HG02885 (cell line): ENCODE measurements at regions not wholly inside any gene's neighbourhood (a gene's known extent, or its start where the extent isn't known, plus 50 kb on each side); places are given as distances from the start of the nearest gene placed in this dataset.
A peak's percentile ranks its signal among the peaks of the same experiment; 100 is the strongest.

ENCODE experiments used
- ATAC-seq: cut with Tn5 transposase; IDR thresholded peaks from one replicate; pipeline ENCODE4 v1.9.1; 2021; ENCODE audit warnings: mild to moderate bottlenecking; ENCODE audit not compliant: unreplicated experiment, poor library complexity

- ATAC-seq, result no peak
Observed at GRCh38 chr4:1515156-1515555, 108.9 kb upstream of the NKX1-1 start.

DNA sequence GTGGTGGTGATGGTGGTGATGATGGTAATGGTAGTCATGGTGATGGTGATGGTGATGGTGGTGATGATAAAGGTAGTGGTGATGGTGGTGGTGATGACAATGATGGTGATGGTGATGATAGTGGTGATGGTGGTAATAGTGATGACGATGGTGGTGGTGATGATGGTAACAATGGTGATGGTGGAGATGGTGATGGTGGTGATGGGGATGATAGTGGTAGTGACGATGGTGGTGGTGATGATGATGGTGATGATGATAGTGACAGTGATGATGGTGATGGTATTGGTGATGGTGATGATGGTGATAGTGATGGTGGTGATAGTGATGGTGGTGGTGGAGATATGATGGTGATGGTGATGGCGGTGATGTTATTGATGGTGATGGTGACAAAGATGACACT lies 108.4 kb upstream of the NKX1-1 start:
- ATAC-seq, result no peak

DNA sequence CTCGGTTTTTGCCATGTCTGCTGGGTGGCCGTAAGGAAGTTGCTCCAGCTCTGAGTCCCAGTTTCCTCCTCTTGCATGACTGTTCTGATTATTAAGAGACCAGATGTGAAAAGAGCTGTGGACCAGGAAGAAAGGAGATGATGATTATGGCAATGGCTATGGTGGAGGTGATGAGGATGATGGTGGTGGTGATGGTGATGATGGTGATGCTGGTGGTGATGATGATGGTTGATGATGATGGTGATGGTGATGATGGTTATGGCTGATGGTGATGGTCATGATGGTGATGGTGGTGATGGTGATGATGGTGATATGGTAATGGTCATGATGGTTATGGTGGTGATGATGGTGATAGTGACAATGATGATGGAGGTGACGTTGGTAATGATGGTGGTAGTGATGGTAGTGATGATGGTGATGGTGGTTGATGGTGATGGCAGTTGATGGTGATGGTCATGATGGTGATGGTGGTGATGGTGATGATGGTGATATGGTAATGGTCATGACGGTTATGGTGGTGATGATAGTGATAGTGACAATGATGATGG lies 107.8 kb upstream of the NKX1-1 start:
- no peak for ATAC-seq

GRCh38 chr4:1512738-1513660 lies 106.8 kb upstream of the NKX1-1 start:
- no peak for ATAC-seq

GRCh38 chr4:1512051-1512737 lies 106.0 kb upstream of the NKX1-1 start:
- ATAC-seq, result no peak

DNA sequence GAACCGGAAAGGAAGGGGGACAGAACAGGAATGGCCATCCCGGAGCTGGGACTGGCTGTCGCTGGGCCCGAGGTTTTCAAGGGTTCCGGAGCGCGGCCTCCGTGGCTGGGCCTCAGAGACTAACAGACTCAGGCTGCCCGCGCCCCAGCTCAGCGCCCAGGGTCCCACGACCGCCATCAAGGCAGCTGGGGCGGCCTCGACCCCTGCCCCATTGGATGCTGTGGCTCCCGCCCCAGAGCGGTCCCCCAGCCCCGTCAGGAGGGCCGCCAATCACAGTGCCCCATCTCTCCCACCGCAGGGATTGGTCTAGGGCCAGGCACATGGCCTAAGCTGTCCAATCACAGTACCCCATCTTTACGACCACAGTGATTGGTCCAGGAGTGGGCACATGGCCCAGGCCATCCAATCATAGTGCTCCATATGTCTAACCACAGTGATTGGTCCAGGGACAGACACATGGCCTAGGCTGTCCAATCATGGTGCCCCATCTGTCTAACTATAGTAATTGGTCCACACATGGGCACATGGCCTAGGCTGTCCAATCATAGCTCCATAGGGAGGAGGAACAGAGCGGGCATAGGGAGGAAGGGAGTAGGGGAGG lies 105.3 kb upstream of the NKX1-1 start:
- ATAC-seq, result peak; percentile 58

GRCh38 chr4:1510931-1511330 lies 104.7 kb upstream of the NKX1-1 start:
- no peak for ATAC-seq

DNA sequence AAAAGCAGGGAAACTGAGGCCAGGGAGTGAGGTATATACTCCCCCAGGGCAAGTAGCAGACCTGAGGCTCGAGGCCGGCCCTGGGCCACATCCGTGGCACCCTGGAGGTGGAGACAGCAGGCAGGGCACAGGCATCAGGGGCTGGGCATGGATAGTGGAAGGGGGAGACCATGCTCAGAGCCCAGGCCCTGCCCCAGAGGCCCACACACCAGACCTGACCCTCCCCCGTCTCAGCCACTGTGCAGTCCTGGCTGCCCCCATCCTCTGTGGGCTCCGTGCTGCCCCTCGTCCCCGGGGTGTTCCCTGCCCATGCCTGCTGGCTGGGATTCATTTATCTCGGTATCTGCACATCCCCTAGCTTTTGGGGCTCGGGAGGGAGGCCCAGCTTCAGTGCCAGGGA lies 103.1 kb upstream of the NKX1-1 start:
- no peak for ATAC-seq

DNA sequence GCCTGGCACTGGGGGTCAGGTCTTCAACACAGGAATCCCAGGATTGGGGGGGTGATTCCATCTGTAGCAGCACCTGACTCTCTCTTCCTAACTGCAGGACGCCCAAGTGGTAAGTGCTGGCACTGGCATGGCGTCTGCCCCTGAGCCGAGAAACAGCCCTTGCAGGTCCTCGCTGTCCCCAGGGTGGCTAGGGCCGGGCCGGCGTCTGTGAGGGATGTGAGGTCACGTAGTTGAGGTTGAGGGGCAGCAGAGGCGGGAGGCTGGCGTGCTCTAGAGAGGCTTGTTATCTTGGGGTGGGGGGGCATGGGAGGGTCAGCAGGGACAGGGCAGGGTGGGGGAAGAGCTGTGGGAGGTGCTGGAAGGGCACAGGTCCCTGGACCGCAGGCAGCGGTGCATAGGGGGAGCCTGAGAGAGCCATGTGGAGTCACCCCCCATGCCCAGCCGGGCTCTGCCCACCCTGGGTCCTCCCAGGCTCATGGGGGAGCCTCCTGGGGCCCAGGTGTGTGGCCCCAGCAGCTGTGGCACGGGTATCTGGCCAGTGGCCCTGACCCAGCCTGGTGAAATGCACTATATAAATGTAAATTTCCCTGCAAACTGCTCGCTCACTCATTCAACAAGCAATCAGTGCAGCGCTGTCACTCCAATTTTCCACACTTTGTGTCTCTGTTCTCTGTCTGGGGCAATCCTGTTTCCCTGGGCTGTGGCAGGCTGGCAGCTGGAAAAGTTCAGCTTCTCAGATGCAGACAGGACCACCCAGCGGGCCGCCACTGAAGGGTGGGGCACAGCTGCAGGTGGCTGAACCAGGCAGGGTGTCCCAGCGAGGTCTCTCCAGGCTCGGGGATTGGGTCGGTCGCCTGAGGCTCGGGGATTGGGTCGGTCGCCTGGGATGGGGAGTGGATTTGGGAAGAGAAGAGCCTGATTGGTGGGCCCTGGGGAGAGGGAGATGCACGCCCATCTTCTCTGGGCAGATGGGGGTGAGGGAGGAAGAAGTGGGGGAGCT lies 102.2 kb upstream of the NKX1-1 start:
- no peak for ATAC-seq

DNA sequence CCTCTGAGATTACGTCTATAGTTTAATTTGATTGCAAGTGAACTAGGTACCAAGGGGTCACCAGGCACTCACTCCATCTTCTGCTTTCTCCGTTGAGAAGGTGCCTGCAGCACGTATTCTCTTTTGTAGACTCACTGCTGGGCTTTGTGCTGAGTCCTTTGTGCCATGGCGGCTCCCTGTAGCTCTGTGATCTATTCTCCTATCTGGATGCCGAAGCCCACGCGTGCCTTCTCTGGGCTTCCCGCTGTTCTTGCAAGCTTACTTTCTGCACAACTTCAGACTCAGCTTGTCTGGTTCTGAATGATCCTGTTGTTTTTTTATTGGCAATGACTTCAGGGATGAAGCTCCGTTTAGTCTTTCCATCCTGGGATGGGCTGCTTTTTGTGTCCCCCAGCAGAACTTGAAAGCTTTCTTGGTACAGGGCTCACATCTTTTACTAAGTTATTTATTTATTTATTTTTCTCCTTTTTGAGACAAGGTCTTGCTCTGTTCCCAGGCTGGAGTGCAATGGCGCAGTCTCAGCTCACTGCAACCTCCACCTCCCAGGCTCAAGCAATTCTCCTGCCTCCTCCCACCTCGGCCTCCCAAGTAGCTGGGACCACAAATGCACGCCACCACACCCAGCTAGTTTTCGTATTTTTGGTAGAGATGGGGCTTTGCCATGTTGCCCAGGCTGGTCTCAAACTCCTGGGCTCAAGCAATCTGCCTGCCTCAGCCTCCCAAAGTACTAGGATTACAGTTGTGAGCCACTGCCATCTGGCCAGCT lies 100.9 kb upstream of the NKX1-1 start:
- no peak for ATAC-seq

DNA sequence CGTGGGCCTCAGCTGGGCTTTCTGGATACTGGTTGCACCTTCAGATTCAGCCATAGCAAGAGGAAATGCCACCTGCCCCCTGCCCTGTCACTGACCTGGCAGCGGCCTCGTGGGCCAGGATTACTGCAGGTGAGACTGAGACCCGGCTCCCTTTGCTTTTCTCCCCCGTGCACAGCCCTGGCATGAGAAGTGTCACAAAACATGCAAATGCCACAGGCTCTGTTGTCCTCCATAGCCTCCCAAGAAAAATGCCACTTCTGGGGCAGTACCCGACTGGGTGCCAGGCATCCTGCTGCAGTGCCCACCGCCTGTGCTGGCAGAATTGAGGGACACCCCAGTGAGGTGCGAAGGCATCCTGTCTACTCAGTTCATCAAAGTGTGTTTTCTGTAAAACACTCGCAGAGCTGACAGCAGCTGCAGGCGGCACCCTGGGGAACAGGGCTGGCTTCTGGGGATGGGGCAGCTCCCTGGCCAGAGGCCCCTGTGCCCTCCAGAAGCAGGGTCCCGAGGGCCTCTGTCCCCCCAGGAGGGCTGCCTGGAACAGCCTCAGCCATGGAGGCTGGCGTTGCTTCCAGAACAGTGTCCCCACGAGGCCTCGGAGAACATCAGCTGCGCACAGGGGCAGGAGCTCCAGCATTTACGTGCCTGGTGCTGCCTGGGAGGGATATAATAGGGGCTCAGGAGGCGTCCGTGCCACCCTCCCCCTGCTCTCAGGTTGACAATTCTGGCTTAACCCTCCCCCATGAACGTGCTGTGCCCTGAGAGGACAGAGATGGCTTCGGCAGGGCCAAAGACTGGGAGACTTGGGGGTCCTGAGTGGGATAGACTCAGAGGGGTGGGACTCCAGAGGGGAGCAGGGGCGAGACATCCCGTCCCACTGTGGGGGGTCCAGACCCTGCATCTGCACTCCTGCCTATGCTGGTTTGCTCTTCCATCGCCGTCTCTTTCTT lies 99.5 kb upstream of the NKX1-1 start:
- no peak for ATAC-seq

DNA sequence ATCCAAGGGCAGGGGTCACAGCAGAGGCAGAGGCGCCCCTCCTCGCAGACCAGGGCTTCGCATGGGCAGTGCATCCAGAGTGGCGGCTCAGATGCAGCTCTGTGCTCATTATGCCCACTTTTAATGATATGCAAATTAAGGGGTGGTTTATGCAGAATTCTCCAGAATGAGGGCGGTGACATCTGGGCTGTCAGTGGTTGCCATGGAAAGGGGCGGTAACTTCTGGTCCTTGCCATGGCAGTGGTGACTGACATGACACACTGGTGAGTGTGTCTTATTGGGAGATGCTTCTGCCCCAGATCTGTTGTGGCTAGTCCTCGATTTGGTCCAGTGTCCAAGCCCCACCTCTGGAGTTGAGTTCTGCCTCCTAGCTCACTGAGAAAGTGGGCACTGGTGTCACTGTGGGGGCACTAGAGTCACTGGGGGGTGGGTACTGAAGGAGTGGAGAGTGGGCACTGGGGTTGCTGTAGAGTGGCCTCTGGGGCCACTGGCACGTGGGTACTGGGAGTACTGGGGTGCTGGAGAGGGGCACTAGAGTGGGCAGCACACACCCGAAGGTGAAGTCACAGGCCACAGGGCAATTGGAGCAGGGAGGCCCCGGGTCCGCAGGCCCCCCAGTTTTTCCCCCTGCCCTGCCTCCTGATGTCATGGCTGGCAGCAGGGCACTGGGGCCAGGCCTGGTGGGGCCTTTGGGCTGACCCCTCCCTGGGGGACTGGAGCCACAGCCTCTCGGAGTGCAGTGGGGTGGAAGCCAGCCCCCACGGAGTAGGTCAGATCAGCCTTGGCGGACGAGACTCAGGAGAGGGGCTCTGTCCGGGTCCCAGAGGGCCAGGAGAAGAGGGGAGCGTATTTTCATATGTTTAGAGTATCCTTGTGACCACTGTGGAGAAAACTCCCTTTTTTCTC lies 98.6 kb upstream of the NKX1-1 start:
- ATAC-seq, result no peak

GRCh38 chr4:1503583-1504471 lies 97.6 kb upstream of the NKX1-1 start:
- ATAC-seq, result no peak

GRCh38 chr4:1502976-1503375 lies 96.7 kb upstream of the NKX1-1 start:
- no peak for ATAC-seq

- ATAC-seq, result no peak
Observed at GRCh38 chr4:1502501-1502886, 96.3 kb upstream of the NKX1-1 start.
